Hematopoietic multipotent progenitor cell treated with erythropoietin and hydrocortisone succinate and interleukin-3 and kit ligand, for 4 days (in vitro differentiated cells): ENCODE measurements at regions not wholly inside any gene's neighbourhood (a gene's known extent, or its start where the extent isn't known, plus 50 kb on each side); places are given as distances from the start of the nearest gene placed in this dataset.
"Not testable (repeated sequence)": the region's sequence is repeated elsewhere in the genome, so short reads cannot be mapped to it uniquely, and the experiment has no call there.

ENCODE experiments used
- DNase-seq: peaks from one replicate; pipeline ENCODE4 v3.0.0-alpha.2; 2015

DNA sequence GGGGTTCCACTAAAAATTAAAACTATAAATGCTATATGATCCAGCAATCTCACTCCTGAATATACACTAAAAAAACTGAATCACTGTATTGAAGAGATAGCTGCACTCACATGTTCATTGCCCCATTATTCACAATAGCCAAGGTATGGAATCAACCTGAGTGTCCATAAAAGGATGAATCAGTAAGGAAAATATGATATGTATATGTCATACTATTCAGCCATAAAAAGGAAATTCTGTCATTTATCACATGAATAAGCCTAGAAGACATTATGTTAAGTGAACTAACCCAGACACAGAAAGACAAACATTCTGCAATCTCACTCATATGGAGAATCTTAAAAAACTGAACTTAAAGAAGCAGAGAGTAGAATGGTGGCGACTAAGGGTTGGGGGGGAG lies 1376.2 kb upstream of the CDH9 start:
- DNase-seq, result no peak

- no peak for DNase-seq
Measured at GRCh38 chr5:28408651-28409050, 1370.3 kb upstream of the CDH9 start.

DNA sequence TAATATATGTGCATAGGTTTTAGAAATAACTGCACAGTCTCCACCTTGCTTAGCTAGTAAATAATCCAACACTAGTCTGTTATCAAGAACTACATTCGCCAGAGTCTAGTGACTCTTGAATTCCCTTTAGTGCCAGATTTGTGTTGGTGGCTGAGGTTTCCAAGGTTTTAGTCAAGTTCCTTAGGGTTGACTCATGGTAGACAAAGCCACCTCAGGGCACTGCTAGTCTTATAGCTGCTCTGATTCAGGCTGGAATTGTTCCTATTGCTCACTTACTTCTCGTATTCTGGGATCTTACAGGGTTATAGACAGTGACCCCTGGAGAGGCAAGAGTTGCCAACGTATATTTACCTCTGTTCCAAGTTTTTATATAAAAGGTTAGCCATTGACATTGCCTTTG lies 1369.8 kb upstream of the CDH9 start:
- DNase-seq, result no peak

- no peak for DNase-seq
Measured at GRCh38 chr5:28404363-28405071, 1366.1 kb upstream of the CDH9 start.

GRCh38 chr5:28403846-28404245 lies 1365.5 kb upstream of the CDH9 start:
- DNase-seq, result no peak

DNA sequence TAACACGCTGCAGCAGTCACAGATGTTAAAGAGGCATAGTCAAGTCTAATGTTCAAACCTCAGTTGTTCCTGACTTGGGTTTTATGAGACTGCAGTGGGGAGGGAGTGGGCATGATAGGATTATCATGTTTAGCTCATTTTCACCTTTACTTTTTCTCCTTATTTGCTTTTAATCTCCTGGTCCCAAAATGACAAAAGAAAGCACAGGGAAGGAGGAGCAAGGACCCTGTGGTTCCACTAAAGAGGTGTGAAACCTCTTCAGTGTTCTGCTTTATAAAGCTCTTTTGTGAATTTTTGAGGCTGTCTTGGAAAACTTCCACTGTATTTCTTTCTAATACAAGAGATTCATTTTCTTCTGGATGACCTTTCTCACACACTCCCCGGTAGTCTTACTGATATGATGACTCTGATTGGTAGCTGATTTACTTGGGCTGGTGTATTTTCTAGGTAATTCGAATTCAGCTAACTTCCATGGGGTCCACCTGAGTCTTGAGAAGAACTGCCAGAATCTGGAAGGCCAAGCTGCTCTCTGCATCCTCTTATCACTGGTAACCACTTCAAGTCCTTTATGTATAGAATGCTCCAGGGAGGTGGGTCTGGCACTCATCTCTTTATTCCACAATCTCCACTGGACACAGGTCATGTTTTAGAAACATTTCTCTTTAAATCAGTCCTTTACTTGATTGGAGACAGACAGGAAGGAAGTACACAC lies 1364.4 kb upstream of the CDH9 start:
- no peak for DNase-seq

DNA sequence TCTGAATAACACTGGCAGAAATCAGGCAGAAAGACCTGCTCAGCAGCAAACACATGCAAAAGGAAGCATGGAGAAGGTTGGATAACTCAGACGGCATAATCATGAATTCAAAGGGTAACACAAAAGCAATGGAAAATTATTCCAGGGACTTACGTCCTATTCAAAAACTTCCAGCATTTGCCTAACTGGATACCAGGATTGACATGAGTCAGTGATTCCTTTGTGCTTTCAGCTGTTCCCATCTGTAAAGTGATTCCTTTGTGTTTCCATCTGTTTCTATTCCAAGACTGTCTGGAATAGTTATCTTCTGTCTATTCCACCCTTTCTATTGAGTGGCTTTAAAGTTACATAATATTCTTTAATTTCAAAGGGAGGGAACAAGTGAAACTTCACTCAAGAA lies 1361.7 kb upstream of the CDH9 start:
- no peak for DNase-seq

DNA sequence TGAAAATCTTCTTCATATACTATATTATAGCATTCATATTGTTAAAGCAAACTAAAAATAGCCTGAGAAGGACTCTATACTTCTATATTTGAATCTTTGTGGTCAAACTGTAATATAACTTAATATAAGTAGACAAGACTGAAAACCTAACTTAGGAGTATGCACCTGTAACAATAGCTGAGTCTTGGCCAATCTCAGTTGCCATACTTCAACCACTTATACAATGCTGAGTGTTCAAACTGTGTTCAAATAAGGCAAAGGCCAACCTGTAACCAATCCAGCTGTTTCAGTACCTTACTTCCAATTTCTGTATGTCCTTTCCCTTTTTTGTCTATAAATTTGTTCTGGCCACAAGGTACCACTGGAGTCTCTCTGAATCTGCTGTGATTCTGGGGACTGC lies 1360.8 kb upstream of the CDH9 start:
- DNase-seq, result no peak

- no peak for DNase-seq
Measured at GRCh38 chr5:28398185-28398584, 1359.8 kb upstream of the CDH9 start.

GRCh38 chr5:28397502-28397941 lies 1359.1 kb upstream of the CDH9 start:
- DNase-seq, result no peak

- no peak for DNase-seq
Measured at GRCh38 chr5:28391277-28391676, 1352.9 kb upstream of the CDH9 start.

DNA sequence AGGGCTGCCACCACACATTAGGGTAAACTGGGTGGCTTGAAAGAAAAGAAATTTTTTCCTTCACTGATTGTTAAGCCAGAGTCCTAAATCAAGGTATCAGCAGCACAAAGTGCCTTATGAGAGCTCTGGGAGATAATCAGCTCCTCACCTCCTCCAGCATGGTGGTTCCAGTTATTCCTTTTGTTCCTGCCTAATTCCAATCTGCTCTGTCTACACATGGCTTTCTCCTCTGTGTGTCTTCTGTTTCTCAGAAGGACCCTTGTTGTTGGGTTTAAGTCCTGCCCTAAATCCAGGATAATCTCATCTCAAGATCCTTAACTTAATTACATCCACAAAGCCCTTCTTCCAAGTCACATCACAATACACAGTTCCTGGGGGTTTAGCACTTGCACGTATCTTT lies 1352.0 kb upstream of the CDH9 start:
- no peak for DNase-seq

DNA sequence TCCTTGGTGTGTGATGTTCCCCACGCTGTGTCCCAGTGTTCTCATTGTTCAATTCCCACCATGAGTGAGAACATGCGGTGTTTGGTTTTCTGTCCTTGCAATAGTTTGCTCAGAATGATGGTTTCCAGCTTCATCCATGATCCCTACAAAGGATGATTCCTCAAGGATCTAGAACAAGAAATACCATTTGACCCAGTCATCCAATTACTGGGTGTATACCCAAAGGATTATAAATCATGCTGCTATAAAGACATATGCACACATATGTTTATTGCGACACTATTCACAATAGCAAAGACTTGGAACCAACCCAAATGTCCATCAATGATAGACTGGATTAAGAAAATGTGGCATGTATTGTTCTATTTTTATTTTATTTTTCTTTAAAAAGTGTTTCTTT lies 1351.3 kb upstream of the CDH9 start:
- DNase-seq, result not testable (repeated sequence)

GRCh38 chr5:28388428-28388827 lies 1350.0 kb upstream of the CDH9 start:
- DNase-seq, result no peak

DNA sequence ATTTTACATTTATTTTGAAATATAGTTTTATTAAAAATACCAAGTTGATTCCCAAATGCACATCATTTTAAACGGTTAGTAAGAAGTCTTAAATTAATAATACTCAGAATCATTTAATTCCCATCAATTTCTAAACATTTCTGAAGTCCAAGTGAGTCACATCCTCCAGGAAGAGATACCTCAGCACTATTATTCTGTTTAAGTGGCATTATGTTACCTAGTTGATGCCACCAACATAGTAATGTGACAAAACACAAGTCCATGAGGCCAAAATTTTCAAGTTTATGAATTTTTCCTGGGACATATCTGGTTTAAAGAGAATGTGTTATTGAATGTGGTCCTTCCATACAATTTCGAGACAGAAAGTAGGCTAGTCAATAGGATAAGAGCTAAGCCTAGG lies 1348.3 kb upstream of the CDH9 start:
- DNase-seq, result no peak

- no peak for DNase-seq
Measured at GRCh38 chr5:28380167-28380566, 1341.8 kb upstream of the CDH9 start.

DNA sequence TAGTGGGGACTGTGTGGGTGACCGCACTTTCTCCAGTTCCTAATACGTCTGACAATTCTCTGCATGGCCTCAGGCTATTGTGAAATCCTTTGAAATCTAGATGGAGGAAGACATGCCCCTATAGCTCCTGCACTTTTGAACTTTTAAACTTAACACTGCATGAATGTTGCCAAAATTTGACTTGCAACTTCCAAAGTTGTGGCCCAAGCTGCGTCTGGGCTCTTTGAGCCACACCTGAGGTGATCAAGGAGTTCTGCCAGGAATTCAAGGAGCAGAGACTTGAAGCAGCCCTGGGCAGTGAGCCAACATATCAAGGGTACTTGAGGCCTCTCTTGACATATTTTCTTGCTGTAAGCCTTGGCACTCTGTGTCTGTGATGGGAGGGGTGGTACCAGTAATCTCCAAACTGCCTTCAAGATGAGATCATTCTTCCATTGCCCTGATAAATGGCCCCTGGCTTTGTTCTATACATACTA lies 1336.1 kb upstream of the CDH9 start:
- DNase-seq, result no peak

DNA sequence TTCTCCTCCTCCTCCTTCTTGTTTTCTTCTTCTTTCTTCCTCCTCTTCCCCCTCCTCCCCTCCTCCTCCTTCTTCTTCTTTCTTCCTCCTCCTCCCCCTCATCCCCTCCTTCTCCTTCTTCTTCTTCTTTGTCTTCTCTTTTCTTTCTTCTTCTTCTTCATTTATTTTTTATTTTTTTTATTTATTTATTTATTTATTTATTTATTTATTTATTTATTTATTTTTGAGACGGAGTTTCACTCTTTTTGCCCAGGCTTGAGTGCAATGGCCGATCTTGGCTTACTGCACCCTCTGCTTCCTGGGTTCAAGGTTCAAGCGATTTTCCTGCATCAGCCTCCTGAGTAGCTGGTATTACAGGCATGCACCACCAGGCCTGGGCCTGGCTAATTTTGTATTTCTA lies 1332.5 kb upstream of the CDH9 start:
- no peak for DNase-seq

DNA sequence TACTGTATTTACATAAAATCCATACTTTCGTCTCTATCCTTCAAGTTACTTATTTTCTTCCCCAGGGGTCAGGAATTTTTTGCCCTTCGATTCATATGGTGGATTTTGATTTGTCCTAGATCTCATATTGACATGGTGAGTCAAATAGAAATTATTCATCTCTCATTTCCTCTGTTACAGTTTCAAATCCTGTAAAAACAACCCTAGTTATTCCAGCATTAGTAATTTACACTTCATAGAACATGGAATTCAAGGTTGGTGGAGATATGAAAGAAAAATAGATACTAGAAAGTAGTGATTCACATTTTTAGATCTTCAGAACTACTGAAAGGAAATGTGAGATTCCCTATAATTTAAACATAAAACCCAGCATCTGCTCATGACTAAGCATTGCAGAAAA lies 1331.0 kb upstream of the CDH9 start:
- DNase-seq, result no peak

DNA sequence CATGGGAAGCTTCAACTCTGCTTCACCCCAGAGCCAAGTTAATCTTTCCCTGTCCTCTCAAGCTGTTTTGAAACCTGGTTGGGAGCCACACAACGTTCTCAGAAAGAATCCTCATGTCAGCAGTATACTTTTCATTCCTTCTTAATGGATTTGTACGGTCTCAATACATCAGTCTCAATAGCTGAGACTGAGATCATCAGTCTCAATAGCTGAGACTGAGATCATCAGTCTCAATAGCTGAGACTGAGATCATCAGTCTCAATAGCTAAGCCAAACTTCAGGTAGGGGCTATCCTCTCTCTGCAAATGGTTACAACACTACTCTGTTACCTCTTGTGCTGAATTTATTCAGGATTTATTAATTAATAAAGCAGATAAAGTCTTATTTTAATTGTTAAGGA lies 1317.4 kb upstream of the CDH9 start:
- DNase-seq, result no peak

DNA sequence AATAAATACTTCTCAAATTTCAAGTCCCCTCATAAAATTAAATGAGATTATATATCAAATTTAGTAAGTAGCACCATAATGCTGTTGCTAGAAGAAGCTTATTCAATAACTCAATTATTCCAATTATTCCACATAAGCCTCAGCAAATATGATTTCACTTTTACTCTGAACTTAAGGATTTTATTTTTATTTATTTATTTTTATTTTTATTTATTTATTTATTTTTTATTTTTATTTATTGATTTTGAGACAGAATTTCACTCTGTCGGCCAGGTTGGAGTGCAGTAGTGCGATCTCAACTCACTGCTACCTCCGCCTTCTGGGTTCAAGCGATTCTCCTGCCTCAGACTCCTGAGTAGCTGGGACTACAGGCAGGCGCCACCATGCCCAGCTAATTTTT lies 1308.3 kb upstream of the CDH9 start:
- DNase-seq, result no peak

- peak; percentile 68 for DNase-seq
Measured at GRCh38 chr5:28344836-28345433, 1306.5 kb upstream of the CDH9 start.

- DNase-seq, result no peak
Measured at GRCh38 chr5:28329176-28329575, 1290.8 kb upstream of the CDH9 start.

DNA sequence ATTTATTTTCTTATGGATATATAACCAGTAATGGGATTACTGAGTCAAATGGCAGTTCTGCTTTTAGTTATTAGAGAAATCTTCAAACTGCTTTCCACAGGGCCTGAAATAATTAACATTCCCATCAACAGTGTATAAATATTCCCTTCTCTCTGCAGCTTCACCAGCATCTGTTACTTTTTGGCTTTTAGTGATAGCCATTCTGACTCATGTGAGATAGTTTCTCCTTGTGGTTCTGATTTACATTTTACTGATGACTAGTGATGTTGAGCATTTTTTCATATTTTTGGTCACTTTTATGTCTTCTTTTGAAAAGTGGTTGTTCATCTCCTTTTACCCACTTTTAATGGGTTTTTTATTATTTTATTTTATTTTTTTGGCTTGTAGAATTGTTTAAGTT lies 1290.3 kb upstream of the CDH9 start:
- no peak for DNase-seq
